HepG2 (cell line): ENCODE measurements at regions not wholly inside any gene's neighbourhood (a gene's known extent, or its start where the extent isn't known, plus 50 kb on each side); places are given as distances from the start of the nearest gene placed in this dataset.

Experiments
- ATAC-seq: fragments of 200-7000 bp; cut with Tn5 transposase; 3 replicates; pipeline ENCODE4 v1.9.1; 2020; ENCODE audit warnings: mild to moderate bottlenecking, moderate library complexity
- BruUV-seq: library from RNA; stranded (reverse); fragments of 400-500 nt; replicated peaks from 2 replicates; lab custom pipeline; 2021; lab: Mats Ljungman, UMichigan
- CTCF ChIA-PET: fragments of 300-600 bp; formaldehyde crosslinking; extraction: SDS; loops from one replicate; lab custom pipeline; 2021; ENCODE audit warnings: low total read pairs, inconsistent platforms, low intra/inter-chr PET ratio; lab: Yijun Ruan, JAX
- POLR2A ChIA-PET: fragments of 350-600 bp; sonication (Branson Sonifier 250); formaldehyde crosslinking; loops from one replicate; lab custom pipeline; 2020; ENCODE audit warnings: antibody characterized with exemption, inconsistent platforms; lab: Yijun Ruan, JAX
- DNase-seq: peaks from one replicate; pipeline ENCODE4 v3.0.0-alpha.2; 2015; ENCODE audit warnings: low spot score
- FAIRE-seq: peaks from 3 replicates; lab custom pipeline; 2011; peaks lifted over from hg19 to GRCh38; lab: Jason Lieb, UNC
- H2AFZ ChIP-seq: one replicate; pipeline ENCODE4 v1.6.1; 2011; ENCODE audit warnings: low read length, inconsistent platforms
- H3K27ac ChIP-seq: fragments of 300-600 bp; 3 replicates; pipeline ENCODE4 v1.8.0; 2011; ENCODE audit warnings: mixed run types, mild to moderate bottlenecking, mixed read lengths, low read length, inconsistent platforms; ENCODE audit not compliant: insufficient read depth; ENCODE audit errors: extremely low read length
- H3K27me3 ChIP-seq, 2 experiments: fragments of 200-600 bp in 1 of 2; 2 replicates in 1 of 2; 3 replicates in 1 of 2; pipeline versions ENCODE4 v1.6.0 to v1.8.0; 2011; ENCODE audit warnings: low read length in 2 of 2, mild to moderate bottlenecking in 2 of 2, moderate library complexity in 2 of 2, inconsistent platforms in 1 of 2; ENCODE audit not compliant: insufficient read depth in 2 of 2, control insufficient read depth in 1 of 2
- H3K36me3 ChIP-seq, 2 experiments: fragments of 200-600 bp in 1 of 2; replicated peaks in 1 of 2; 2 replicates in 1 of 2; 3 replicates in 1 of 2; pipeline versions ENCODE4 v1.5.1 to v1.8.0; 2011; ENCODE audit warnings: low read length in 2 of 2, inconsistent platforms in 1 of 2; ENCODE audit not compliant: insufficient read depth in 2 of 2, control insufficient read depth in 1 of 2
- H3K4me1 ChIP-seq: 2 replicates; pipeline ENCODE4 v1.5.1; 2012; ENCODE audit warnings: low read length, inconsistent platforms; ENCODE audit not compliant: insufficient read depth
- H3K4me2 ChIP-seq: 2 replicates; pipeline ENCODE4 v1.6.0; 2011; ENCODE audit warnings: low read depth, low read length, inconsistent platforms
- H3K4me3 ChIP-seq, 3 experiments: fragments of 200-600 bp in 1 of 3; sonication (generic), shearing (Covaris generic) in 1 of 3; replicated peaks in 1 of 3; 2 replicates each; pipeline ENCODE4 v1.5.1; 2011 to 2016; ENCODE audit warnings: low read length in 3 of 3, inconsistent platforms in 2 of 3, low read depth in 2 of 3, mild to moderate bottlenecking in 2 of 3, control low read depth in 1 of 3, mixed read lengths in 1 of 3; ENCODE audit not compliant: insufficient read depth in 1 of 3
- H3K79me2 ChIP-seq: one replicate; pipeline ENCODE4 v1.6.1; 2011; ENCODE audit warnings: low read length, inconsistent platforms; ENCODE audit not compliant: insufficient read depth
- H3K9ac ChIP-seq: 2 replicates; pipeline ENCODE4 v1.6.0; 2011; ENCODE audit warnings: mild to moderate bottlenecking, low read depth, low read length, inconsistent platforms; ENCODE audit not compliant: insufficient read depth
- H3K9me3 ChIP-seq: 2 replicates; pipeline ENCODE4 v1.5.1; 2012; ENCODE audit warnings: mild to moderate bottlenecking, low read length
- H4K20me1 ChIP-seq: 2 replicates; pipeline ENCODE4 v1.6.0; 2011; ENCODE audit warnings: inconsistent platforms, mild to moderate bottlenecking, low read length, moderate library complexity; ENCODE audit not compliant: insufficient read depth
- FOXM1 ChIP-seq: sonication (generic); formaldehyde crosslinking; IDR thresholded peaks from 2 replicates; pipeline ENCODE4 v1.5.0; 2020; ENCODE audit warnings: missing genetic modification reagents
- GTF3A ChIP-seq: sonication (generic); formaldehyde crosslinking; conservative IDR thresholded peaks from 2 replicates; pipeline ENCODE4 v1.4.0; 2020; ENCODE audit warnings: mild to moderate bottlenecking, missing genetic modification reagents
- NCOA2 ChIP-seq: sonication (generic); formaldehyde crosslinking; IDR thresholded peaks from 2 replicates; pipeline ENCODE4 v1.8.0; 2022; ENCODE audit warnings: inconsistent platforms
- SMAD9 ChIP-seq: sonication (generic); formaldehyde crosslinking; IDR thresholded peaks from 2 replicates; pipeline ENCODE4 v1.5.1; 2020; ENCODE audit warnings: mild to moderate bottlenecking, missing genetic modification reagents
- ZKSCAN1 ChIP-seq: fragments of 150-350 bp; IDR thresholded peaks from 2 replicates; pipeline ENCODE4 v1.6.1; 2014; ENCODE audit warnings: low read length
- ZNF790 ChIP-seq: sonication (generic); formaldehyde crosslinking; IDR thresholded peaks from 2 replicates; pipeline ENCODE4 v1.8.0; 2022; ENCODE audit warnings: missing genetic modification reagents, mild to moderate bottlenecking, borderline replicate concordance
- ZNF850 ChIP-seq: sonication (generic); formaldehyde crosslinking; conservative IDR thresholded peaks from 2 replicates; pipeline ENCODE4 v1.9.0; 2021; ENCODE audit warnings: mild to moderate bottlenecking, missing genetic modification reagents
- WGBS: methylation state at CpG from one replicate; pipeline ENCODE4 v1.1.6; 2017; ENCODE audit warnings: low lambda C conversion rate; 5-methylcytosine and 5-hydroxymethylcytosine counted together
- in situ Hi-C: cut with HindIII; loops from 2 replicates; pipeline ENCODE4 v1.10.0; 2017; ENCODE audit warnings: low pct_unique_long_range_greater_than_20kb; ENCODE audit not compliant: extremely low pct_ligation_motif_present
- intact Hi-C: fragments of 100-400 bp; cut with micrococcal nuclease; formaldehyde crosslinking; loops from one replicate; pipeline ENCODE4 v1.10.0; 2022; ENCODE audit not compliant: unreplicated experiment
- TF ChIP-seq, protein P1 (sequence below): sonication (generic); formaldehyde crosslinking; IDR thresholded peaks from 2 replicates; pipeline ENCODE4 v1.4.0; 2020; ENCODE audit warnings: mild to moderate bottlenecking, low read depth, missing genetic modification reagents

DNA sequence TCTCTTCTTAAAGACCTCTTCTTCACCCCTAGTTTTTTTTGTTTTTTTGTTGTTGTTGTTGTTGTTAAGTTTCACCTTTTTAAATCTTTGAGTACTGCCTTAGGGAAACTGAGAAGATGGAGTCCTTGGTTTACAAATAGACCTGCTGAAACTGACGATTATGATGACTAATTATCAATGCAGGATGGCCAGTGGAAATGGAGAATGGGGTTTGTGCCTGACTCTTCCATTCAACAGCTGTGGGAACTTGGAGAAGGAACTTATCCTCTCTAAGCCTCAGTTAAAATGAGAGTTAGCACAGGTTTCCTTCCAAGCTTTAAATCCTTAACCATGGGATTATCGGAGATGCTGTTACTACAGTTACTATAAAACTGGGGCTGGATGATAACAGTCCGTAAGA is 66.7 kb upstream of the PNMA1 start:
- H2AFZ ChIP-seq, result no peak overlapping the region
- H4K20me1 ChIP-seq, result peaks cover 16% of the 10 kb centered on the region
- ATAC-seq, result no peak
- no peaks in the 10 kb centered on the region for H3K27me3 ChIP-seq
- no peak overlapping the region for H3K4me2 ChIP-seq
- POLR2A ChIA-PET, result interaction anchor here (0.9 kb wide), 1 partner anchor 22 kb away, joined by 3 read pairs; no protein-coding TSS in a partner anchor
- peaks cover 54% of the 10 kb centered on the region for H3K4me1 ChIP-seq
- in situ Hi-C loops (no loop called here), intact Hi-C loops (no loop called here)
- peaks cover 0 to 5% of the 10 kb centered on the region in 2 experiments; a peak in 2 of 5 replicates for H3K36me3 ChIP-seq
- FAIRE-seq, result no peak
- no peak overlapping the region for H3K27ac ChIP-seq
- TF ChIP-seq ZNF850 (CRISPR knock-in tag), result no peak
- TF ChIP-seq, protein P1, sequence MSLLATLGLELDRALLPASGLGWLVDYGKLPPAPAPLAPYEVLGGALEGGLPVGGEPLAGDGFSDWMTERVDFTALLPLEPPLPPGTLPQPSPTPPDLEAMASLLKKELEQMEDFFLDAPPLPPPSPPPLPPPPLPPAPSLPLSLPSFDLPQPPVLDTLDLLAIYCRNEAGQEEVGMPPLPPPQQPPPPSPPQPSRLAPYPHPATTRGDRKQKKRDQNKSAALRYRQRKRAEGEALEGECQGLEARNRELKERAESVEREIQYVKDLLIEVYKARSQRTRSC, result no peak
- TF ChIP-seq GTF3A (CRISPR knock-in tag), result no peak
- H3K4me3 ChIP-seq, result no peak overlapping the region
- 92% methylated on average over 3 of the region's 3 CpGs for WGBS
- no peak for DNase-seq
- no peak overlapping the region for H3K9ac ChIP-seq
- H3K9me3 ChIP-seq, result no peaks in the 10 kb centered on the region
- CTCF ChIA-PET, result no interaction called here
- BruUV-seq, result no TSS peak
- peaks cover 92% of the 10 kb centered on the region for H3K79me2 ChIP-seq

DNA sequence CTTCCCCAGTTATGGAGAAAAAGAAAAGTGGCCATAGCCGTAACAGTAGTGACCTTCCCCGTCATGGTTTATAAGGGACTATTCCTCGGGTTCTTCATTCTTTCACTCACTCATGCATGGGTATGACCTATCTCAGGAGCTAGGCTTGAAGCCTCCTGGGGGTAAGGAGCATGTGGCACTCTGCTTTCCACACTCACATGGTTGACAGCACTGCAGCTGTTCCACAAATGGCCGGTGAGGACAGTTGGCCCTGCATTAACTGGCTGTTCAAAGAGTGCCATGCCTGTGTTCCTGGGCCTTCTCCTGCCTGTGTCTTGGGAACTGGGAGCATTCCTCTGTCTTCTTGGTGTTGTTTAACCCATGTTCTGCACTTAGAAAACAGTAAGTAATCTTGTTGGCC is 66.2 kb upstream of the PNMA1 start:
- in situ Hi-C loops (no loop called here), intact Hi-C loops (no loop called here)
- WGBS, result 60% methylated on average over 4 of the region's 4 CpGs
- Histone ChIP-seq H3K27ac (no peak overlapping the region), H3K9ac (no peak overlapping the region), H3K4me1 (peaks cover 56% of the 10 kb centered on the region), H3K27me3 (no peaks in the 10 kb centered on the region), H3K4me3 (no peak overlapping the region), H2AFZ (no peak overlapping the region), H3K36me3 (peaks cover 0 to 5% of the 10 kb centered on the region in 2 experiments; a peak in 2 of 5 replicates), H3K4me2 (no peak overlapping the region), H3K79me2 (peaks cover 92% of the 10 kb centered on the region), H4K20me1 (peaks cover 19% of the 10 kb centered on the region), H3K9me3 (no peaks in the 10 kb centered on the region)
- no peak for FAIRE-seq
- no peak for ATAC-seq
- no peak for DNase-seq
- CTCF ChIA-PET, result no interaction called here
- TF ChIP-seq NCOA2 (CRISPR knock-in tag) (no peak), ZNF790 (CRISPR knock-in tag) (no peak), SMAD9 (CRISPR knock-in tag) (no peak), ZKSCAN1 (no peak), FOXM1 (no peak)
- no TSS peak for BruUV-seq
- POLR2A ChIA-PET, result interaction anchor here (0.9 kb wide), 1 partner anchor 22 kb away, joined by 3 read pairs; no protein-coding TSS in a partner anchor
